Thyroid gland (tissue), 4 donors: ENCODE measurements at regions not wholly inside any gene's neighbourhood (a gene's known extent, or its start where the extent isn't known, plus 50 kb on each side); places are given as distances from the start of the nearest gene placed in this dataset.

Source experiments
- DNase-seq, 2 donors: peaks; one replicate each; pipeline ENCODE4 v3.0.0-alpha.2; 2019
- H3K27ac ChIP-seq, 3 donors: fragments of 200-600 bp; sonication (generic); 1 replicate in 2 of 3; 2 replicates in 1 of 3; pipeline ENCODE4 v1.5.1; 2016 to 2019; ENCODE audit warnings: mild to moderate bottlenecking in 1 of 3, moderate library complexity in 1 of 3
- H3K27me3 ChIP-seq: fragments of 200-600 bp; sonication (generic); one replicate; pipeline ENCODE4 v1.5.1; 2019
- H3K36me3 ChIP-seq, 2 donors: fragments of 200-600 bp; sonication (generic); one replicate each; pipeline ENCODE4 v1.5.1; 2016 to 2019
- H3K4me1 ChIP-seq, 2 donors: fragments of 200-600 bp; sonication (generic); one replicate each; pipeline ENCODE4 v1.5.1; 2017 to 2019
- H3K4me3 ChIP-seq, 3 donors: fragments of 200-600 bp; sonication (generic); replicated peaks in 1 of 3; 1 replicate in 2 of 3; 2 replicates in 1 of 3; pipeline ENCODE4 v1.5.1; 2016; ENCODE audit warnings: mild to moderate bottlenecking in 1 of 3
- H3K9me3 ChIP-seq: fragments of 200-600 bp; sonication (generic); one replicate; pipeline ENCODE4 v1.5.1; 2017
- POLR2A ChIP-seq, 2 donors: fragments of 450-650 bp; IDR thresholded peaks; one replicate each; pipeline ENCODE4 v1.6.1; 2017; ENCODE audit warnings: antibody characterized with exemption in 2 of 2, mild to moderate bottlenecking in 2 of 2, moderate library complexity in 1 of 2
- WGBS, 2 donors: methylation state at CpG; one replicate each; pipeline ENCODE4 v1.1.5; 2017; 5-methylcytosine and 5-hydroxymethylcytosine counted together
- intact Hi-C: fragments of 100-400 bp; cut with DNase I; formaldehyde crosslinking; loops from one replicate; pipeline ENCODE4 v1.15.1; 2023
- TF ChIP-seq, protein P1 (sequence below), 6 experiments: fragments of 200-600 bp in 3 of 6; fragments of 450-650 bp in 3 of 6; sonication (generic) in 3 of 6; IDR thresholded peaks; one replicate each; pipeline ENCODE4 v1.5.1; 2016 to 2019; ENCODE audit warnings: antibody characterized with exemption in 6 of 6, mild to moderate bottlenecking in 2 of 6, inconsistent platforms in 1 of 6, moderate library complexity in 1 of 6

GRCh38 chr1:104671684-104672353 lies 922.1 kb downstream of the AMY1C start:
- H3K36me3 ChIP-seq: no peaks in the 10 kb centered on the region
- H3K4me1 ChIP-seq: no peaks in the 10 kb centered on the region
- DNase-seq: no peak
- no peaks in the 10 kb centered on the region for H3K9me3 ChIP-seq
- no peaks in the 10 kb centered on the region for H3K27me3 ChIP-seq
- no peak overlapping the region for H3K4me3 ChIP-seq
- no peak overlapping the region for H3K27ac ChIP-seq
- intact Hi-C loops: no loop called here
- WGBS, 2 donors: 62 to 63% methylated on average over 12 of the region's 12 CpGs
- TF ChIP-seq, protein P1, sequence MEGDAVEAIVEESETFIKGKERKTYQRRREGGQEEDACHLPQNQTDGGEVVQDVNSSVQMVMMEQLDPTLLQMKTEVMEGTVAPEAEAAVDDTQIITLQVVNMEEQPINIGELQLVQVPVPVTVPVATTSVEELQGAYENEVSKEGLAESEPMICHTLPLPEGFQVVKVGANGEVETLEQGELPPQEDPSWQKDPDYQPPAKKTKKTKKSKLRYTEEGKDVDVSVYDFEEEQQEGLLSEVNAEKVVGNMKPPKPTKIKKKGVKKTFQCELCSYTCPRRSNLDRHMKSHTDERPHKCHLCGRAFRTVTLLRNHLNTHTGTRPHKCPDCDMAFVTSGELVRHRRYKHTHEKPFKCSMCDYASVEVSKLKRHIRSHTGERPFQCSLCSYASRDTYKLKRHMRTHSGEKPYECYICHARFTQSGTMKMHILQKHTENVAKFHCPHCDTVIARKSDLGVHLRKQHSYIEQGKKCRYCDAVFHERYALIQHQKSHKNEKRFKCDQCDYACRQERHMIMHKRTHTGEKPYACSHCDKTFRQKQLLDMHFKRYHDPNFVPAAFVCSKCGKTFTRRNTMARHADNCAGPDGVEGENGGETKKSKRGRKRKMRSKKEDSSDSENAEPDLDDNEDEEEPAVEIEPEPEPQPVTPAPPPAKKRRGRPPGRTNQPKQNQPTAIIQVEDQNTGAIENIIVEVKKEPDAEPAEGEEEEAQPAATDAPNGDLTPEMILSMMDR (IDR thresholded peaks at IDR 0.05): no peak
- no peak for TF ChIP-seq POLR2A (IDR thresholded peaks at IDR 0.05)

DNA sequence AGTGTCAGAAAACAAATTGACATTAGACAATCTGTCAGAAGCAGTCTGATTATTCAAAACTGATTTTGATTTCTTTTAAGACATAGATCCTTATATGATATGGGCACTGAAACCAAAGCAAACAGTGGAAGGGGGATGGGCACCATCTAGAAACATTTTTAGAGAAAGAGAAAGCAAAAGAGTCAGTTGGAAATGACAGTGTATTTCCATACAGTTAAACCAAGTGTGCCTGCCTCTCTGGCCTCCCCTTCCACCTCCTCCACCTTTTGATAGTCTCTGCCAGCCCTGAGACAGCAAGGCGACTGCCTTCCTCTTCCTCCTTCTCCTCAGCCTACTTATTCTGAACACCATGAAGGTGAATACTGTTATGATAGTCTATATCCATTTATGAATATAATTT lies 949.7 kb downstream of the AMY1C start:
- no peaks in the 10 kb centered on the region for H3K4me1 ChIP-seq
- H3K4me3 ChIP-seq: no peak overlapping the region
- intact Hi-C loops: no loop called here
- TF ChIP-seq, protein P1 (IDR thresholded peaks at IDR 0.05): no peak
- no peak for TF ChIP-seq POLR2A (IDR thresholded peaks at IDR 0.05)
- no peak overlapping the region for H3K27ac ChIP-seq
- DNase-seq: no peak
- no peaks in the 10 kb centered on the region for H3K9me3 ChIP-seq
- H3K36me3 ChIP-seq: no peaks in the 10 kb centered on the region
- WGBS, 2 donors: 85 to 88% methylated on average over 1 of the region's 1 CpG
- H3K27me3 ChIP-seq: no peaks in the 10 kb centered on the region

GRCh38 chr1:104702731-104703130 lies 953.0 kb downstream of the AMY1C start:
- no peak for DNase-seq
- WGBS, 2 donors: 84 to 95% methylated on average over 2 of the region's 2 CpGs
- no peak overlapping the region for H3K4me3 ChIP-seq
- no peaks in the 10 kb centered on the region for H3K27me3 ChIP-seq
- H3K27ac ChIP-seq: no peak overlapping the region
- no peaks in the 10 kb centered on the region for H3K36me3 ChIP-seq
- intact Hi-C loops: no loop called here
- H3K4me1 ChIP-seq: no peaks in the 10 kb centered on the region
- no peak for TF ChIP-seq POLR2A (IDR thresholded peaks at IDR 0.05)
- TF ChIP-seq, protein P1 (IDR thresholded peaks at IDR 0.05): no peak
- no peaks in the 10 kb centered on the region for H3K9me3 ChIP-seq

- Histone ChIP-seq H3K27me3 (no peaks in the 10 kb centered on the region), H3K9me3 (no peaks in the 10 kb centered on the region), H3K27ac (no peak overlapping the region), H3K4me1 (no peaks in the 10 kb centered on the region), H3K36me3 (no peaks in the 10 kb centered on the region), H3K4me3 (no peak overlapping the region)
- no peak for DNase-seq
- 94 to 95% methylated on average over 9 of the region's 9 CpGs for WGBS, 2 donors
- TF ChIP-seq, protein P1 (IDR thresholded peaks at IDR 0.05): no peak
- no peak for TF ChIP-seq POLR2A (IDR thresholded peaks at IDR 0.05)
- intact Hi-C loops: no loop called here
These were observed 957.0 kb downstream of the AMY1C start for GRCh38 chr1:104706631-104707147.

DNA sequence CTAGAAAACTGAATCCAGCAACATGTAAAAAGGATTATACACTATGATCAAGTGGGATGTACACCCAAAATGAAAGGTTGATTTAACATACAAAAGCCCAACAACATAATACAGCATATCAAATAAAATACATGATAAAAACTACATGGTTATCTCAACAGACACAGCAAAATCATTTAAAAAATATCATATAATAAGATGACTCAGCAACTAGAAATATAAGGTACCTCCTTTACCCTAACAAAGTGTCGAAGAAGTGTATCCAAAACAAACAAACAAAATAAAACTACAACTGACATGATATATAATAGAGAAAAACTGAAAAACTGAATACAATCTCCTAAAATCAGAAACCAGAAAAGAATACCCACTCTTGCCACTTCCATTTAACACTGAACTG lies 969.1 kb downstream of the AMY1C start:
- 91 to 96% methylated on average over 1 of the region's 1 CpG for WGBS, 2 donors
- TF ChIP-seq, protein P1 (IDR thresholded peaks at IDR 0.05): no peak
- no peak for TF ChIP-seq POLR2A (IDR thresholded peaks at IDR 0.05)
- no peaks in the 10 kb centered on the region for H3K4me1 ChIP-seq
- no peak overlapping the region for H3K4me3 ChIP-seq
- no peaks in the 10 kb centered on the region for H3K27me3 ChIP-seq
- intact Hi-C loops: no loop called here
- no peak for DNase-seq
- H3K27ac ChIP-seq: no peak overlapping the region
- no peaks in the 10 kb centered on the region for H3K36me3 ChIP-seq
- H3K9me3 ChIP-seq: no peaks in the 10 kb centered on the region
